ENCODE measurements at regions not wholly inside any gene's neighbourhood (a gene's known extent, or its start where the extent isn't known, plus 50 kb on each side); places are given as distances from the start of the nearest gene placed in this dataset.
"Not testable (repeated sequence)": the region's sequence is repeated elsewhere in the genome, so short reads cannot be mapped to it uniquely, and the experiment has no call there.

DNA sequence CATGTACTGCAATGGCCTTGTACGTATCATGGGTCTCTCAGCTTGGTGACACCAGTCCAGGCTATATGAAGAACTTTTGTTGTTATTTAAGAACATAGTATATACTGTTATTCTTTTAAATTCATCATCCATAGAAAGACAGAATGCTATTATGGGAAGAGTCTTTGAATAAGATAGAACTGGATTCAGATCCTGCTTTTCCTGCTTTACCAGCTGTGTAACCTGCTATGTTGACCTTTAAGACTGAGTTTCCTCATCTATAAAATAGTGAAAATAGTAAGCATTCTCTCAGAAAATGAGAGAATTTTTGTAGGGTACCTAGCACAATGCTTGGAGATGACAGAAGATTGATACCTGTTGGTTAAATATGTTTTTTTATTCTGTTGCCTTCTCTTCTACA, 204.1 kb upstream of the TBL1XR1 start:
- DNase-seq, result no peak

DNA sequence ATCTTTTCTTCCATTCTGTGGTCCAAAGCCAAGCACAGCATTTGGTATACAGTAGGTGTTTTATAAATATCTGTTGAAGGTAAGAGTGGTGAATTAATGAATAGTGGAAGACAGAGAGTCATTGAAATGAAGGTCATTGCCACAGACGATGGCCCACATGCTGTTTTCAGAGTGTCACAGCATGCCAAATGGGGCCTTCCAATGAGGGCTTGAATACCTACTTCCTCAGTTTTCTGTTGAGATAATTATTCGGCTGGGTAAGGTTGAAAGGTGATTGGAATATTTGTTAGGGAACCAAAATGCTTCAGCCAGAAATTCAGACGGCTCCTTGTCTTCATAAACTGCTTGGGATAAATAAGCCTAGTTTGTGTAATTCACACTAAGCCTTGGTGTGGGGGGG, 205.3 kb upstream of the TBL1XR1 start:
- DNase-seq, result no peak

DNA sequence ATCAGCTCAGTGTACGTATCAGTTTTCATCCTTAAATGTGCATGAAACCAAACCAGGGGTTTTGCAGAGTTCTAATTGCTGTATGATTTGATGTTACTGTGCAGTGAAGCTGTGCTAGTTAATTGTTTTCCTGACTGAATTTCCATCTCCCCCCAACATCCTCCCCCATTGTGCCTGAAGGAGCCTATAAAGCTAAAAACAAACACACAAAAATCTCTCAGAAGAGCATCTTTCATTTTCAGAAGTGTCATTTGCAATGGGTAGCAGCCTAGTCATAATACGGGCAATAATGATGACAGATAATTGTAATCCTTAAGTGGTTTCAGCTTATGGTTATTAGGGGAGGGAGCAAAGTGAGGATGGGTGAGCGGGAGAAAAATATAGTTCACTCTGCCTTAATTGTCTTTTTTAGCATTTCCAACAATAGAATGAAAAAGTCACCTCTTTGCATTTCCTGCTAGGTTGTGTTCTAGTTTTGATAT, 207.9 kb upstream of the TBL1XR1 start:
- DNase-seq, result no peak

DNA sequence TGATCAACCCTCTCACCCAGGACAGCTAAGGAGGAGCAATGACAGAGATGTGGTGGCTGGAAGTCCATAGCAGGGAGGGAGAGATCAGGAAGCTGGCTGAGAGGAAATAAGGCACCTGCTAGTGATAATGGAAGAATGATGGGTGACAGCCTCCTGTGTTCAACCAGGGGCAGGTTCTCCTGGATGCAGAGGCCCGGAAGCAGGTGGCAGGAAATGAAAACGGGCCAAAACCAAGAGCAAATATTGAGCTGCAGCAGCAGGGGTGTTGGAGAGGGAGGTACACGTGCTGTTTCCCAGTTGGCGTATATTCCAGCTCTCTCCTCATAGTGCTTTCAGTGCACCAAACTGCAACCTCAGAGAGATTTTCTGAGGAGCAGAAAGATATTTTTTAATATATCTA, 213.4 kb upstream of the TBL1XR1 start:
- DNase-seq, result no peak

DNA sequence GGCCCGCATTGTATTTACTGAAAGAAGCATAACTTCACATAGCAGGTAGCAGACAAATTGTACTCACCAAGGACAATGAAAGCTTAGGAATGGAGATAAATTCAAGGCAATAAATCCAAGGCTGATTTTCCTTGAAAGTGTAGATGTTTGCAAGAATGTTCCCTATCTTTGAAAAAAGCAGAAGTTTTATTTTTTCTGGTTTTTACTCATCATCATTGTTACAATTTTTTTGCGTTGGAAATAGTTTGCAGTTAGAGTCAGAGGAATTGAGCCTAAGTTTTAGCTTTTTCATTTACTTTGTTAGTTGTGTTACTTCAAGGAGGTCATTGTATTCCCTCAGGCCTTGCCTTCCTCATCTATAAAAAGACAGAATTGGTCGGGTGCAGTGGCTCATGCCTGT, 213.9 kb upstream of the TBL1XR1 start:
- no peak for DNase-seq

DNA sequence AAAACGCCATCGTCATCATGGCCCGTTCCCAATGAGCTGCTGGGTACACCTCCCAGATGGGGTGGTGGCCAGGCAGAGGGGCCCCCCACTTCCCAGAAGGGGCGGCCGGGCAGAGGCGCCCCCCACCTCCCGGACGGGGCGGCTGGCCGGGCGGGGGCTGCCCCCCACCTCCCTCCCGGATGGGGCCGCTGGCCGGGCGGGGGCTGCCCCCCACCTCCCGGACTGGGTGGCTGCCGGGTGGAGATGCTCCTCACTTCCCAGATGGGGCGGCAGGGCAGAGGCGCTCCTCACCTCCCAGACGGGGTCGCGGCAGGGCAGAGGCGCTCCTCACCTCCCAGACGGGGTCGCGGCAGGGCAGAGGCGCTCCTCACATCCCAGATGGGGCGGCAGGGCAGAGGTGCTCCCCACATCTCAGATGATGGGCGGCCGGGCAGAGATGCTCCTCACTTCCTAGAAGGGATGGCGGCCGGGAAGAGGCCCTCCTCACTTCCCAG, 215.4 kb upstream of the TBL1XR1 start:
- DNase-seq, result not testable (repeated sequence)

DNA sequence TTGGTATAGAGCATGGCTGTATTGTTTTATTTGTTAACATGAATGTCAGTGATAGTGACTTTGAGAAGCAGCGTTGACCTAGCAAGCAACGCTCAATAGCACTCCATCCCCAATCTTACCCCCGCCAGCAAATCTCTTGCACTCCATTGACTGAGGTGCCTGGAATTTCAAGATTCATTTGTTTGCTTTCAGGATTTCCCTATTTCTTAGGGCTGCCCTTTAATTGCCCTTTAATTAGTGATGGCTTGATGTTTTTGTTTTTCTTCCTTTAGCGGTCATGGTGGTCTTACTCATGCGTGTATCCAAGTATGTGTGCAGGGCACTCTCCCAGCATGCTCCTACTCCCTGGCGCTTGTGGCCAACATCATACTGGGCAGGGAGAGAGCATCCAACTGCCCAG, 216.8 kb upstream of the TBL1XR1 start:
- DNase-seq, result no peak

DNA sequence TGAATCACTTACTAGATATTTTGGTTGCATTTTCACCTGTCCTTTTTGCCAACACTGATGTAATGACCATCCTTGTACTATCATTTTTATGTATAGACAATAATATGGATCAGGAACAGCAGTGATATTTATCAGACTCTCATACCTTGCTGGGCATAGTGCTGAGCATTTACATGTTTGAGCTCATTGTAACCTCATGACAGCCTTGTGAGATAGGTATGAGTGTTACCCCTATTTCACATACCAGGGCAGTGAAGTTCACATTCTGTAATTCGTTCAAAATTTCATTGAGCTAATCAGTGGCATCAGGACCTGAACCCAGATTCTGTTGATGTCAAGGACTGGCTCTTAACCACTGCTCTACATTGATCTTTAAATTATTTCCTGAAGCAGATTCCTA, 221.5 kb upstream of the TBL1XR1 start:
- no peak for DNase-seq

DNA sequence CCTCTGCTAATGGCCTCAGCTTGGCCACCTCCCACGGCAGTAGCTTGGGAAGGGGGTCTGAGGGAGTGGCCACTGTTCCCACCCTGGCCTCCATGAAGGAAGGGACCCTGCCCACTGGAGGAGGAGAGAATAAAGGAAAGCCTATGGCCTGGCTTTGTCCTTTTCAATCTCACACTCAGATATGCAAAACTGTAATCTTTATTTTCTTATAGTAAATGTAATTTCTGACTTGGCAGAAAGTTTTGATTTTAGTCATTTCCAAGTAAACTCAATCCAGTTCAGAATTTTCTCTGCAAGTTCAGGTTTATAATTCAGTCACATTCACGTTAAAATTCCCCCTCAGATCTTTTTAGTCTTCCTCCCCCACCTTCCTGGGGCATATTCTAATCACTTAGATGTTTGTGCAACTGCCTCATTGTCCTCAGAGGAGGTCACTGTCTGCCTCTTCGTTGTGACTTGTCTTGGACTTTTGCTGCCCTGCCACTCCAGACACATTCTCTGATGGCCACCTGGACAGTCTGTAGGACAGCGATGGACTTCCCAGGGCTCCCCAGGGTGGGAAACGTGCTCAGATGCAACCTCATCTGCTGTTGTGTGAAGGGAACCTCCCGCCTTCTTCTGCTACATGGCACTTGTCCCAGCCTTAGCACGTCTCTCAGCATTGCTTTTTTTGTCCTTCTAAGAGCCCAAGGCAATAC, 222.8 kb upstream of the TBL1XR1 start:
- DNase-seq, result peak; percentile 56 to 64

DNA sequence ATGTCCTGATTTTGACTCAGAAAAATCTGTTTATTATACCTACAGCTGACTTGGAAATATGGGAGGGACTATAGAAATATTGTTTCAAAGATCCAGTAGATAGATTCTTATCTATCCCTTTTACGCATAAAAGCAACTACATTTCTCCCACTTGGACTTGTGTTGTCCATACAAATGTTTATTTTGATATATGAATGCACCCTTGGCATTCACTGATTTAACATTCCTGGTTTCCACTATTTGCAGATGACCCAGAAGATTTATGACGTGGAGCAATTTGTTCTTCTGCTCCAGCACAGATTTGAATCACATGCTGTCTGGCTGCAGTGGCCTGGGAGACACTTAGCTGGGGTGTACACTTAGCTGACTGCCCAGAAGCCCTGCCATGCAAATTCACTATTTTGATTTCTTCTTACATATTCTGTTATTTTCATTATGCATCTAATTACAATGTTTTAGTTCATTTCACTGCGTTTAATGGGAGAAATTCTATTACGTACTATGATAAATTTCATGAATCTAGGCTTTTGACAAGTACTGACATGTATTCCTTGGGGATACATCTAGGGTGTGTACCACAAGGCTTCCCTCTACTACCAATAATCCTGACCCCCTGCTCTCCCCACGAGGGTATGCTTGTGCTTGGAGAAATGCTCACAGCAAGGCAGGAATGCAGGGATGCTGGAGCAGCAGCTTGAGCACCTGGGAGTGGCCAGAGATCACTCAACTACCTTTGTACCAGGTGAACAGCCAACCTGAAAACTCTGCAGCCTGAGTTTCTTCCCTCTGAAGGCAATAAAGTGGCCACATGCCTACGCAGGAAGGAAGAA, 223.6 kb upstream of the TBL1XR1 start:
- no peak for DNase-seq

DNA sequence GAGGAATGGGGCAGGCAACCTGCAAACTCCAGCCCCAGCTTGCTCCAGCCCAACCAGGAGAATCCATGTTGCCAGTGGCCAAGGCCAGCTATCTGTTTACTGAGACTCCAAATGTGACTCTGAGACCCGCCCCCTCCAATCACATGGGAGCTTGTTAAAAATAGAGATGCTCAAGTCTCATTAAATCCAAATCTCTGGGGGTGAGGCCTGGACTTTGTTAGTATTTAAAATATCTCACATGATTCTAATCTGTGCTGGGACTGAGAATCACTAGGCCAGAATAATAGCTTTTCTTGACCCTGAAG, 224.2 kb upstream of the TBL1XR1 start:
- no peak for DNase-seq

DNA sequence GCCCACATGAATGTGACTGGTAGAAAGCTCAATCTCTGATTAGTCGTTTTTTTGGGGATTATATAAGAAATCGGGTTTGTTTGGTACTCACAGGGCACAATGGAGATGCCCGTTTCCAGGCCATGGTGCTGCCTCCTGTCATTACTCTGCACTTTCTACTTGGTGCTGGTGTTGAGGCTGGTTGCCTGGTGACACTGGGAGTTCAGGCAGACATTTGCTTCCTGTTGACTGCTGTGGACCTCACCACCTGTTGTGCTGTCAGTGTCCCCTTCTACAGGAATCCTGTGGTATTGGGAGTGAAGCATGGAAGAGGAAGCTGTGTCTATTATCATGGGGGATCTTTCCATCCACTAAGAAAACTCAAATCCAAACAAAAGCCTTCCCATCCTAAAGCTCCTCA, 227.2 kb upstream of the TBL1XR1 start:
- DNase-seq, result no peak

DNA sequence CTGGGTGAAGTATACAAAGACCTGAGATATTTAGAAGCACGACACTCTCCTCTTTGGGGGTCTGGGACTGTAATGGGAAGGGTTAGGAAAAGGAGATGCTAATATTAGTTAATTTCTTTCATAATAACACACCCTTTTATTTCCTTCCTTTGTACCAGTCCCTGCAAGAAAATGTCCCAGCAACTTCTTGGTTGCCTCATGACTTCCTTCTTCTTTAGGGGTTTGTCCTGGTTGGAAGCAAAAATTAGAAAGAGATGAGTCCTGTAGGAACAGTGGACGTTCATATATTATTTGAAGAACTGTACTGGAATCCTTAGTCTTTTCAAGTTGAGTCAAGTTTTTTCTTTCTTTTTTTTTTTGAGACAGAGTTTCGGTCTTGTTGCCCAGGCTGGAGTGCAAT, 227.8 kb upstream of the TBL1XR1 start:
- DNase-seq, result no peak

DNA sequence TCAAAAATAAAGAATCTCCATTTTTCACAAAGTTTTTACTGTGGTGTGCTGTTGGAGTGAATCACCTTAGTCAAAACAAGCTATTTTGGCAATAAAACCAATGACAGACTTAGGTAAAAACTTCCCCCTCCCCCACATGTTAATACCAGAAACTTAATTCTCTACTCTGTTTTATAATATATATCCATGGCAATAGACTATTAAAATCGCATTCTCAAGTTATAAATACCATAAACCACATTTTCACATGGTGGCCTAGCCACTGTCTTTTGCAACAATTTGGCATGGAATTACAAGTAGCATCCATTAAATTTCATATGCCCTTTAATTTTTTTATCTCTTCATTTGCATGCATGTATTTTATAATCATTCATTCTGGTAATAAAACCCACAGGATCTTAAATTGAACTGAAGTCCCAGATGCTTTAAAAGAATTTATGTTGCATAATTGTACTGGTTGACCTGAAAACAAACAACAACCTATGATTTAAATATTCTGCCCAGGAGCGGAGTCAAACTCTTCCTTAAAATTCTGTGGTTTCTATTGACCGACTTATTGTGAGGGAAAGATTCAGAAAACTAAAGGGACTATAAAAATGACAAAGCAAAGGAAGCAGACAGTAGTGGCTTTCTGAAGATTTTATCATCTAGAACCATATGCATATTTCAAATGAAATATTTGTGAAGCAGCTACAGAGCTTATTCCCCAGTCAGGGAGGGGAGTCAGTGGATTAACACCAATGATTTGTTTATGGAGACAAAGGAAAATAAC, 229.0 kb upstream of the TBL1XR1 start:
- DNase-seq, result no peak

DNA sequence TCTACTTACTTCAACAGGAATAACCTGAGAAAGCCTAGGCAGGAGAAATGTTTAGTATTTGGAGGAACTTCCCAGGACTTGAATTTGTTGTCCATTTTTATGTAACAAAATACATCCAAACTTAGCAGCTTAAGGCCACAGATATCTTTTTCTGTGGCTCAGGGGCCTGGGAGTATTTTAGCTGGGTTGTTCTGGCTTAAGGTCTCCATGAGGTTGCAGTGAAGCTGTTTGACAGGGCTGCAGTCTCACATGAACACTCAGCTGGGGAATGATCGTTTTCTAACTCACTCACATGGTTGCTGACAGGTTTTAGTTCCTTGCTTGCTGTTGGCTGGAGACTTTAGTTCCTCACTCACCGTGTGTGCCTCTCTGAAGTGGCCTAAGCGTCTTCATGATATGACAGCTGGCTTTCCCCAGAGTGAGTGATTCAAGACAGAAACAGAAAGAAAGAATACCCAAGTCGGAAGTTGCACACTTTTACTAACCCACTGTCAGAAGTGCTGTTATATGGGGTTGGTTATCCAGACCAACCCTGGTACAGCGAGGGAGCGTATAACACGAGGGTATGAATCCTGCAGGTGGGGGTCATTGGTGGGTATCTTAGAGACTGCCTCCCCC, 229.7 kb upstream of the TBL1XR1 start:
- peak; percentile 56 to 69 for DNase-seq

DNA sequence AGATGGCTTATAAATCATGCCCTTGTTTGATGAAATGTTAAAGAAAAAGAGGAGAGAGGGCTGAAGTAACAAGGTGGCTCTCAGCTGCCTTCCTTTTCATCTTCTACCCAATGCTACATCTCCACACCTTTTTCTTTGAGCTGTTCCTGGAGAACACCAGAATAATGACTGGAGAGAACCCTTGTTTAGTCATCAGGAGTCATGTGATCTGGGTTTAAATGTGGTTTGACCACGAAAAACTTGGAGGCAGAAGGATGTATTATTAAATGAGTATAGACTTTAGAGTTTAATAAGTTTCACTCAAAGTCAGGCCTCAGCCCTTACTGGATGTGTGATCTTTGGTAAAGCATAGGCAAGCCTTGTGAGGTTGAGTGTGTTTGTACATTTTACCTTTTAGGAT, 230.3 kb upstream of the TBL1XR1 start:
- no peak for DNase-seq

DNA sequence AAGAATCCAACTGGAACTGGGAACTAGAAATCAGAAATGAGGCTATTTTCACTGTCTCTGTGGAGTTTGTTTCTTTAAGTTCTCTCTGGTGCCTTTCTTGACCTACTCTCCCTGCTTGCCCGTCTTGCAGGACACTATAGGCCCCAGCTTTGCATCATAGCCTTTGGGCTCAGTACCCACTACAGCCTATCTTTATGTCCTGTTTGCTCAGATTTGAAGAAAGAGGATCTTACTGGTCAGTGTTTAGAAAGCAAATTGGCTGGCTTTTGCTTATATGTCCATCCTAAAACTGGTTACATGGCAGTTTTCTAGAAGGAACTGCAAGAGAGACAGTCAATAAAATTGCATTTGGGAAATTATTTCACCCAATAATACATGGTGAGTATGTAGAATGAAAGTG, 231.8 kb upstream of the TBL1XR1 start:
- no peak for DNase-seq

DNA sequence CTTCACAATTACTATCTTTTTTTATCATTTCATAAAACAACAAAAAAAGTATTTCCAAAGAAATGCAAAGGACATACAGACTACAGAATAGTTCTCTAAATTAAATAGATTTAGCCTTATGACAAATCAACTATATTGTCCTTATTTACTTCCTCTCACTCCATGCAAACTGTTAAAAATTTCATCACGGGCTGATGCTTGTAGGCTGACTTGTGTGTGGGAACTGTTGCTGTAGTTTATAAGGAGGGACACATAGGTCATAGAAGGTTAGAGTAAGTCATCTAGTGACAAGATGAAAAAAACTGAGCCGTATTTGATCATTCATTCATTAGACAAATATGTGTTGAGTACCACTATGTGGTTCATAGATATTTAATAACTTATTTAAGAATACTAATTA, 232.5 kb upstream of the TBL1XR1 start:
- no peak for DNase-seq

DNA sequence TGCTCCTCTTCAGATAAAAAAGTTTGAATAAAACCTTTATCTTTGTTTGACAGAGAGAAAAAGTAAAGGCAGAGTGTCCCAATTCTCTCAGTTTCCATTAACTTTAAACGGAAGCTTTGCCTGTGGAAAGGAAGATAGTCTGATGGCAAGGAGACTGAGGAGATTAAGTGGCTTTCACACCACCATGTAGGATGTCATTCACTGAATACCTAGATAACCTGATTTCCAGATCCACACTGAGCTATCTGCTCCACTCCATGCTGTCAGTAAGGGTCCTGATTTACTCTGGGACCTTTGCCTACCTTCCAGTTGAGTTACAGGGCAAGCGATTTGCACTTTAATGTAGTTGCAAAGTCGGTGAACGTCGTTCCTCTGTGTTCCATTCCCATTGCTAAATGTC, 233.4 kb upstream of the TBL1XR1 start:
- DNase-seq, result no peak

DNA sequence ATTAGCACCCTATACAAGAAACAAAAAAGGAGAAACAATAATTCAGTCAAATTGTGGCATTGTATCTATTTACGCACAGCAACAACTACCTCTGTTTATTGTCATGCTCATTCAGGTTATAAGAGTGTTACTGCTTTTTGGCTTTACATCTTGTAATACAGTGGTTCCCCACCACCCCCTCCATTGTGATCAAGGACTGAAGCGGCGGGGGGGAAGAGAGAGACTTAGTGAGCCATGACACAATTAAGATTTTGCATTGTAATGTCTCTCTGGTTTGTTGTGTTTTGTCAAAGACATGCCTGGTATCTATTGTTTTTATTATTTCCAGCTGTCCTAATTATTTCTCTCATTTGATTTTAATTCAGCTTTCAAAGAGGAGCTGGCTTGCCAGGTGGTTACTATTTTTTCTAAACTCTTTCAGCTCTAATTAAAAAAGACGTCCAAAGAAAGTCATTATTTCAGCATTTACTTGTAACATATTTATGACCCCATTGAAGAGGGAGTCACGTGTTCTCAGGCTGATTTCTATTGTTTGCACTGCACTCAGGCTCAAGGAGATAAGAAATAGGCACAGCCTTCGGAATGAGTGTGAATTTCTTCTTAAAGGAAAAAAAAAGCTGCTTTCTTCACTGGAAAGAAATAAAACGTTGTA, 234.4 kb upstream of the TBL1XR1 start:
- no peak for DNase-seq

DNA sequence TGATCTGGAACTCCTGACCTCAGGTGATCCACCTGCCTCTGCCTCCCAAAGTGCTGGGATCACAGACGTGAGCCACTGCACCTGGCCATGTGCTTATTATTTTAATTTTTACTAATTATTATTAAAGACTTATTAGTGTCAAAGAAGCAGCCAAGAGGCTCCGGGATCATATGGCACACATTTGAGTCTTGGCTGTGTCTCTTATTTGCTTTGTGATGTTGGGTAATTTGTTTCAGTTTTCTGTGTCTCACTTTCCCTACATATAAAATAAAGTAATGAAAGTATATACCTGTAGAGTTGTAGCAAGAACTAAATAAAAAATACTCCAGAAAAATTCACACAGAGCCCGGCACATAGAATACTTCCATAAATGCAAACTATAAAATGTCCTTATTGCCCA, 238.0 kb upstream of the TBL1XR1 start:
- DNase-seq, result no peak

DNA sequence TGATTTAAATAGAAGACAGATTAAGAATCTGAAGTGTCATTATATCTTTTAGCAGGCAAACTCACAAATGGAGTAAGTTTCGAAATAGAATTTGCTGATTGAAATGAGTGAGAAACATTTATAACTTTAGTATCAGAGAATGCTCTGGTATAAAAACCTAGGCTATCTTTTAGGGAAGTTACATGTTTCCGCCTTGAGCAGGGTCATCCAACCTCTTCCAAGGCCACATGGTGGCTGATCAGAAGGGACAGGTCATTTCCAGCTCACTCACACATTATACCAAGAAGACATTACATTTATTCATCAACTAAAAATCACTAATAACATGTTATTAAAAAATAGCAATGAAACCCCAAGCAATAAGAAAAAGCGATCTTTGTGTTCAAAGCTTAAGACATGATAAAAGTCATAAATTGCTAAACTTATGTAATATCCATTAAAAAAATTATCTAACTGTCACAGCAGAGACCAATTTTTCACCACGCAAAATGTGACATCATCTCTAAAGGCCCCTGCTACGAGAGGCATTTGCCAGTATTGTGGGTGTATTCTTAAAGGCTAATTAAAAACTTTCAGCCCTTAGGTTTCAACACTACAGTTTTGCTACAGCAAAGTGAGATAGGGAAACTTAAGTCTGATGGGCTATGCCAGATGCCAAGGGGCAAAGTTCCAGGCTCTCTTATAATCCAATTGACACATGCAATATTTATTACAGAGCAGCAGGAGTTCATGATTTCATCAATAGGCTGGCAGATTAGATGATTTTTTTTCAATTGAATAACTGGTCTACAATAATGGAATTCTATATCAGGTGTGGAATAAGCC, 240.4 kb upstream of the TBL1XR1 start:
- no peak for DNase-seq

Measured in activated T-cell treated with anti-CD3 and anti-CD28 coated beads, Interleukin-2, amount 50 U/mL, for 48 hours (primary cell).